HK-2 (cell line): ENCODE measurements at regions not wholly inside any gene's neighbourhood (a gene's known extent, or its start where the extent isn't known, plus 50 kb on each side); places are given as distances from the start of the nearest gene placed in this dataset.
"Not testable (repeated sequence)": the region's sequence is repeated elsewhere in the genome, so short reads cannot be mapped to it uniquely, and the experiment has no call there.

Source experiments
- DNase-seq: peaks from one replicate; pipeline ENCODE4 v3.0.0-alpha.2; 2018; ENCODE audit not compliant: unreplicated experiment

GRCh38 chr16:29146266-29146665 lies 161.4 kb downstream of the LAT start:
- no peak for DNase-seq

GRCh38 chr16:29145486-29146225 lies 160.8 kb downstream of the LAT start:
- not testable (repeated sequence) for DNase-seq

- DNase-seq: not testable (repeated sequence)
These were observed 160.2 kb downstream of the LAT start for GRCh38 chr16:29145086-29145485.

GRCh38 chr16:29144669-29145062 lies 159.8 kb downstream of the LAT start:
- DNase-seq: not testable (repeated sequence)

- not testable (repeated sequence) for DNase-seq
These were observed 159.2 kb downstream of the LAT start for GRCh38 chr16:29143739-29144668.

- DNase-seq: not testable (repeated sequence)
These were observed 157.7 kb downstream of the LAT start for GRCh38 chr16:29142506-29142905.

GRCh38 chr16:29141586-29142324 lies 156.9 kb downstream of the LAT start:
- no peak for DNase-seq

- not testable (repeated sequence) for DNase-seq
These were observed 156.3 kb downstream of the LAT start for GRCh38 chr16:29141121-29141520.

- not testable (repeated sequence) for DNase-seq
These were observed 155.3 kb downstream of the LAT start for GRCh38 chr16:29139901-29140855.

- no peak for DNase-seq
These were observed 154.5 kb downstream of the LAT start for GRCh38 chr16:29139261-29139802.

- DNase-seq: not testable (repeated sequence)
These were observed 153.8 kb downstream of the LAT start for GRCh38 chr16:29138698-29139097.

GRCh38 chr16:29137894-29138662 lies 153.2 kb downstream of the LAT start:
- not testable (repeated sequence) for DNase-seq

- DNase-seq: not testable (repeated sequence)
These were observed 152.6 kb downstream of the LAT start for GRCh38 chr16:29137461-29137860.

GRCh38 chr16:29136916-29137315 lies 152.1 kb downstream of the LAT start:
- not testable (repeated sequence) for DNase-seq

- DNase-seq: not testable (repeated sequence)
These were observed 151.3 kb downstream of the LAT start for GRCh38 chr16:29136046-29136696.

GRCh38 chr16:29135098-29135497 lies 150.2 kb downstream of the LAT start:
- not testable (repeated sequence) for DNase-seq

- not testable (repeated sequence) for DNase-seq
These were observed 149.0 kb downstream of the LAT start for GRCh38 chr16:29133681-29134430.

- DNase-seq: not testable (repeated sequence)
These were observed 148.0 kb downstream of the LAT start for GRCh38 chr16:29132869-29133268.
